Liver (tissue), 7 donors: ENCODE measurements at regions not wholly inside any gene's neighbourhood (a gene's known extent, or its start where the extent isn't known, plus 50 kb on each side); places are given as distances from the start of the nearest gene placed in this dataset.

Source experiments
- DNase-seq: peaks from one replicate; pipeline ENCODE4 v3.0.0-alpha.2; 2017; ENCODE audit warnings: low spot score
- H3K27ac ChIP-seq, 2 donors: one replicate each; pipeline ENCODE4 v1.7.0; 2013; ENCODE audit warnings: inconsistent platforms in 2 of 2, low read length in 2 of 2, control low read depth in 1 of 2, low read depth in 1 of 2, mild to moderate bottlenecking in 1 of 2
- H3K27me3 ChIP-seq, 4 donors: one replicate each; pipeline versions ENCODE4 v1.6.1 to v1.7.0; 2013; ENCODE audit warnings: low read length in 3 of 4, inconsistent platforms in 1 of 4, mild to moderate bottlenecking in 1 of 4, moderate library complexity in 1 of 4; ENCODE audit not compliant: control insufficient read depth in 4 of 4, insufficient read depth in 4 of 4
- H3K36me3 ChIP-seq, 4 donors: one replicate each; pipeline versions ENCODE4 v1.6.1 to v1.7.0; 2013; ENCODE audit warnings: low read length in 3 of 4, mild to moderate bottlenecking in 3 of 4, low read depth in 1 of 4, moderate library complexity in 1 of 4; ENCODE audit not compliant: control insufficient read depth in 4 of 4, insufficient read depth in 3 of 4
- H3K4me1 ChIP-seq, 4 donors: one replicate each; pipeline versions ENCODE4 v1.6.1 to v1.7.0; 2013; ENCODE audit warnings: low read length in 3 of 4, mild to moderate bottlenecking in 3 of 4, moderate library complexity in 1 of 4; ENCODE audit not compliant: control insufficient read depth in 4 of 4, insufficient read depth in 4 of 4
- H3K4me3 ChIP-seq, 3 donors: one replicate each; pipeline versions ENCODE4 v1.6.1 to v1.7.0; 2013; ENCODE audit warnings: low read length in 3 of 3, control low read depth in 1 of 3, low read depth in 1 of 3, mild to moderate bottlenecking in 1 of 3
- H3K9ac ChIP-seq, 2 donors: one replicate each; pipeline ENCODE4 v1.7.0; 2013; ENCODE audit warnings: low read length in 2 of 2, mild to moderate bottlenecking in 2 of 2, moderate library complexity in 2 of 2, control low read depth in 1 of 2, low read depth in 1 of 2
- H3K9me3 ChIP-seq, 4 donors: one replicate each; pipeline versions ENCODE4 v1.6.1 to v1.7.0; 2013; ENCODE audit warnings: low read length in 3 of 4; ENCODE audit not compliant: control insufficient read depth in 4 of 4
- FOXA1 ChIP-seq: IDR thresholded peaks from 2 replicates; pipeline ENCODE4 v1.6.1; 2016; ENCODE audit warnings: antibody characterized with exemption
- GABPA ChIP-seq, 2 donors: IDR thresholded peaks in 1 of 2; conservative IDR thresholded peaks in 1 of 2; 2 replicates each; pipeline ENCODE4 v1.6.1; 2016; ENCODE audit warnings: antibody characterized with exemption in 2 of 2, mild to moderate bottlenecking in 1 of 2, moderate library complexity in 1 of 2
- HNF4G ChIP-seq: IDR thresholded peaks from 2 replicates; pipeline ENCODE4 v1.6.1; 2016; ENCODE audit warnings: antibody characterized with exemption
- JUND ChIP-seq, 2 donors: IDR thresholded peaks; 2 replicates each; pipeline ENCODE4 v1.6.1; 2016; ENCODE audit warnings: antibody characterized with exemption in 2 of 2
- RAD21 ChIP-seq, 2 donors: IDR thresholded peaks; 2 replicates each; pipeline ENCODE4 v1.6.1; 2016; ENCODE audit warnings: antibody characterized with exemption in 2 of 2, mild to moderate bottlenecking in 2 of 2
- REST ChIP-seq: IDR thresholded peaks from 2 replicates; pipeline ENCODE4 v1.6.1; 2016; ENCODE audit warnings: antibody characterized with exemption, mild to moderate bottlenecking
- SP1 ChIP-seq: IDR thresholded peaks from 2 replicates; pipeline ENCODE4 v1.6.1; 2018; ENCODE audit warnings: antibody characterized with exemption, mild to moderate bottlenecking
- YY1 ChIP-seq: IDR thresholded peaks from 2 replicates; pipeline ENCODE4 v1.6.1; 2016; ENCODE audit warnings: antibody characterized with exemption, mild to moderate bottlenecking
- WGBS: extraction: QIAGEN DNeasy Blood & Tissue Kit; methylation state at CpG from one replicate; pipeline ENCODE4 v1.1.7; 2013; 5-methylcytosine and 5-hydroxymethylcytosine counted together
- donor health status: healthy.
- donor health status: healthy.
- donor health status: healthy.
- donor health status: healthy.

GRCh38 chr5:116695681-116696080 lies 121.1 kb upstream of the SEMA6A start:
- WGBS, result 86% methylated on average over 3 of the region's 3 CpGs
- H3K36me3 ChIP-seq, result no peaks in the 10 kb centered on the region
- no peaks in the 10 kb centered on the region for H3K27me3 ChIP-seq
- H3K4me3 ChIP-seq, result no peak overlapping the region
- no peak for DNase-seq
- no peaks in the 10 kb centered on the region for H3K9me3 ChIP-seq
- H3K9ac ChIP-seq, result no peak overlapping the region
- H3K4me1 ChIP-seq, result no peaks in the 10 kb centered on the region
- H3K27ac ChIP-seq, result no peak overlapping the region
- TF ChIP-seq RAD21 (IDR thresholded peaks at IDR 0.05), result no peak
- no peak for TF ChIP-seq SP1
- no peak for TF ChIP-seq HNF4G
- TF ChIP-seq FOXA1, result no peak
- TF ChIP-seq YY1, result no peak

GRCh38 chr5:116686438-116686837 lies 111.8 kb upstream of the SEMA6A start:
- no peak for DNase-seq
- no peak overlapping the region for H3K9ac ChIP-seq
- H3K36me3 ChIP-seq, result no peaks in the 10 kb centered on the region
- H3K27ac ChIP-seq, result no peak overlapping the region
- no peaks in the 10 kb centered on the region for H3K9me3 ChIP-seq
- no peaks in the 10 kb centered on the region for H3K4me1 ChIP-seq
- H3K27me3 ChIP-seq, result no peaks in the 10 kb centered on the region
- H3K4me3 ChIP-seq, result no peak overlapping the region
- TF ChIP-seq HNF4G (no peak), REST (no peak), GABPA (IDR thresholded peaks at IDR 0.05 in 1 of 2, conservative IDR thresholded peaks at IDR 0.05 in 1 of 2) (no peak), JUND (IDR thresholded peaks at IDR 0.05) (no peak)
- WGBS, result 88% methylated on average over 4 of the region's 4 CpGs

GRCh38 chr5:116685931-116686330 lies 111.3 kb upstream of the SEMA6A start:
- H3K27me3 ChIP-seq, result no peaks in the 10 kb centered on the region
- no peaks in the 10 kb centered on the region for H3K36me3 ChIP-seq
- DNase-seq, result no peak
- H3K4me3 ChIP-seq, result no peak overlapping the region
- no peak for TF ChIP-seq REST
- WGBS, result 88% methylated on average over 9 of the region's 9 CpGs
- H3K4me1 ChIP-seq, result no peaks in the 10 kb centered on the region
- H3K9me3 ChIP-seq, result no peaks in the 10 kb centered on the region
- H3K9ac ChIP-seq, result no peak overlapping the region
- no peak overlapping the region for H3K27ac ChIP-seq
